GM11168 (cell line): ENCODE measurements at regions not wholly inside any gene's neighbourhood (a gene's known extent, or its start where the extent isn't known, plus 50 kb on each side); places are given as distances from the start of the nearest gene placed in this dataset.

ENCODE experiments used
- in situ Hi-C: fragments of 300-500 bp; cut with MboI; formaldehyde crosslinking; loops from one replicate; pipeline ENCODE4 v1.12.0; 2022; ENCODE audit warnings: low sequenced_read_pairs; ENCODE audit not compliant: unreplicated experiment

GRCh38 chr2:19300961-19301360 is 57.5 kb downstream of the OSR1 start:
- in situ Hi-C loops = no loop called here

GRCh38 chr2:19299522-19299921 is 58.9 kb downstream of the OSR1 start:
- in situ Hi-C loops = no loop called here

GRCh38 chr2:19299032-19299431 is 59.4 kb downstream of the OSR1 start:
- in situ Hi-C loops = no loop called here

- in situ Hi-C loops = no loop called here
These were observed 60.7 kb downstream of the OSR1 start for GRCh38 chr2:19297716-19298115.

GRCh38 chr2:19295998-19296502 is 62.4 kb downstream of the OSR1 start:
- in situ Hi-C loops = no loop called here

- in situ Hi-C loops = no loop called here
These were observed 66.4 kb downstream of the OSR1 start for GRCh38 chr2:19292007-19292406.

GRCh38 chr2:19288291-19288690 is 70.1 kb downstream of the OSR1 start:
- in situ Hi-C loops = no loop called here

GRCh38 chr2:19287324-19287723 is 71.1 kb downstream of the OSR1 start:
- in situ Hi-C loops = no loop called here

- in situ Hi-C loops = no loop called here
These were observed 76.1 kb downstream of the OSR1 start for GRCh38 chr2:19282305-19282704.

GRCh38 chr2:19274439-19274838 is 84.0 kb downstream of the OSR1 start:
- in situ Hi-C loops = no loop called here

- in situ Hi-C loops = no loop called here
These were observed 85.4 kb downstream of the OSR1 start for GRCh38 chr2:19272941-19273470.

GRCh38 chr2:19272039-19272438 is 86.4 kb downstream of the OSR1 start:
- in situ Hi-C loops = no loop called here

GRCh38 chr2:19264852-19265251 is 93.6 kb downstream of the OSR1 start:
- in situ Hi-C loops = no loop called here

GRCh38 chr2:19262150-19262549 is 96.3 kb downstream of the OSR1 start:
- in situ Hi-C loops = no loop called here

GRCh38 chr2:19261061-19261460 is 97.4 kb downstream of the OSR1 start:
- in situ Hi-C loops = no loop called here

GRCh38 chr2:19256121-19256601 is 102.3 kb downstream of the OSR1 start:
- in situ Hi-C loops = no loop called here

- in situ Hi-C loops = no loop called here
These were observed 102.9 kb downstream of the OSR1 start for GRCh38 chr2:19255481-19255880.

GRCh38 chr2:19251554-19251953 is 106.9 kb downstream of the OSR1 start:
- in situ Hi-C loops = no loop called here

GRCh38 chr2:19250906-19251305 is 107.5 kb downstream of the OSR1 start:
- in situ Hi-C loops = no loop called here

- in situ Hi-C loops = no loop called here
These were observed 111.2 kb downstream of the OSR1 start for GRCh38 chr2:19247186-19247585.

GRCh38 chr2:19246496-19246895 is 111.9 kb downstream of the OSR1 start:
- in situ Hi-C loops = no loop called here
